GM12801 (cell line): ENCODE measurements at regions not wholly inside any gene's neighbourhood (a gene's known extent, or its start where the extent isn't known, plus 50 kb on each side); places are given as distances from the start of the nearest gene placed in this dataset.

ENCODE experiments used
- CTCF ChIP-seq: IDR thresholded peaks from one replicate; pipeline ENCODE4 v1.5.1; 2011; ENCODE audit warnings: control low read depth; ENCODE audit not compliant: insufficient read length; ENCODE audit errors: extremely low read depth

- no peak for TF ChIP-seq CTCF
These were observed 126.5 kb upstream of the HABP2 start for GRCh38 chr10:113426181-113426877.

- TF ChIP-seq CTCF: no peak
These were observed 125.6 kb upstream of the HABP2 start for GRCh38 chr10:113427236-113427735.

- no peak for TF ChIP-seq CTCF
These were observed 124.9 kb upstream of the HABP2 start for GRCh38 chr10:113427811-113428558.

GRCh38 chr10:113430634-113431397, 122.0 kb upstream of the HABP2 start:
- TF ChIP-seq CTCF: no peak

- TF ChIP-seq CTCF: no peak
These were observed 121.3 kb upstream of the HABP2 start for GRCh38 chr10:113431398-113432160.

- TF ChIP-seq CTCF: no peak
These were observed 119.1 kb upstream of the HABP2 start for GRCh38 chr10:113433711-113434110.
